ENCODE measurements at regions not wholly inside any gene's neighbourhood (a gene's known extent, or its start where the extent isn't known, plus 50 kb on each side); places are given as distances from the start of the nearest gene placed in this dataset.
A peak's percentile ranks its signal among the peaks of the same experiment; 100 is the strongest.

DNA sequence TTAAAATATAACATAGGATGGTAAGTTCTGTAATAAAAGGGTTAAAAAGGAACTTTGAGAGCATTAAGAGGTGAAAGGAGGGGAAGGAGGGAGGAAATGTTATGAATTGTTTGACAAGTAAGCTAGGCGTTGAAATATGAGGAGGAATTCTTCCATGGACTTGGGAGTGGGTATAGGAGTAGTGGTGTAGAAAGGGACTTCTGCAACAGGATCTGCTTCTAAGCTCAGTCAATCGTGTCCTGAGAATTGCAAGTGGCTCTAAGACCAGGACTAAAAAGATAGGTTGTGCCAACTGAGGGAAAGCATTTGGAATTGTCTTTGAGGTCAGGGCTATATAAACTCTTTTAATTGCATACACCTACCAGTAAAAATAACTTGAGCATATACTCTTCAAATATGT is 74.1 kb upstream of the SLC38A2 start:
- peaks cover 83% of the 10 kb centered on the region for H3K4me1 ChIP-seq (ENCODE audit: insufficient read depth, low read length, poor library complexity, severe bottlenecking)
- H3K27ac ChIP-seq (ENCODE audit: low read depth, low read length, poor library complexity, severe bottlenecking): peak overlapping the region; percentile 10
- TF ChIP-seq EZH2 (IDR thresholded peaks at IDR 0.05; ENCODE audit: borderline replicate concordance, low read depth, low read length, poor library complexity, severe bottlenecking) (no peak), CTCF (conservative IDR thresholded peaks at IDR 0.05; ENCODE audit: low read depth, low read length) (no peak)
- no peaks in the 10 kb centered on the region for H3K36me3 ChIP-seq (ENCODE audit: insufficient read depth, low read length, poor library complexity, severe bottlenecking)
- intact Hi-C loops (cut with micrococcal nuclease; ENCODE audit: unreplicated experiment): no loop called here
- POLR2A ChIA-PET (ENCODE audit: low non-redundant PET): interaction anchor here (0.5 kb wide), 1 partner anchor 16 kb away, joined by 10 read pairs; no protein-coding TSS in a partner anchor
- CTCF ChIA-PET: no interaction called here
- no peak overlapping the region for H3K4me3 ChIP-seq (ENCODE audit: low read depth, low read length, poor library complexity, severe bottlenecking)
- no TSS peak for BruUV-seq (replicated peaks)
- H3K27me3 ChIP-seq (replicated peaks; ENCODE audit: insufficient read depth, low read depth, low read length, poor library complexity): no peaks in the 10 kb centered on the region
- H3K9me3 ChIP-seq (ENCODE audit: low read depth, low read length, poor library complexity, severe bottlenecking): no peaks in the 10 kb centered on the region
- DNase-seq (ENCODE audit: low spot score): peak; percentile 46

DNA sequence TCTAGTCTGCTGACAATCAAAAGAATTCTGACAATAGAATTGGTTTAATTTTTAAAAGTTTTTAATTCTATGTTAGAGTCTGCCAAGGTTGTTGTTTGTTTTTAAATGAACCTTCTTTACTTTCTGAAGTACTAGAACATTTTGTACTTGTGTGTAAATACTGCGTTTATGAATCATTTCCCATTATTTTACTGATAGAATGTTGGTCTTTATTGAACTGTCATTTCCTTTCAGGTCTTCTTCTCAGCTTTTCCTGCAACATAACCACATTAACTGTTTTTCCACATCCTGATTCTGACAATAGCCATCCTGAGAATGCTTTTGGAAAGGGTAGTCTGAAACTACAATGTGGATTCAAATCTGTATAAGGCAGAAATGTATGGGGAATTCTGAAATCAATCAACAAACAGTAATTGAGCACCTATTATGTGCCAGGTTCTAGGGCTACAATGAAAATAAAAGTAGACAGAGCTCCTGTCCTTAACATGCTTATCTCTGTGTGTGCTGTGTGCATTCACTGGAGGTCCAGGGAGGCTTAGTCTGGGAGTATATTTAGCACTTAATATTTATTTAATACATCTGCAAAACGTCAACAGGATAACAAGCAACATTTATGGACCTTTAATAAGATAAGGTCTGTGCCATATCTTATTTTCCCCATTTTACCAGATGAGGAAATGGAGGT is 73.1 kb upstream of the SLC38A2 start:
- Histone ChIP-seq H3K27ac (ENCODE audit: low read depth, low read length, poor library complexity, severe bottlenecking) (no peak overlapping the region), H3K9me3 (ENCODE audit: low read depth, low read length, poor library complexity, severe bottlenecking) (no peaks in the 10 kb centered on the region), H3K36me3 (ENCODE audit: insufficient read depth, low read length, poor library complexity, severe bottlenecking) (no peaks in the 10 kb centered on the region), H3K4me1 (ENCODE audit: insufficient read depth, low read length, poor library complexity, severe bottlenecking) (peaks cover 79% of the 10 kb centered on the region), H3K27me3 (replicated peaks; ENCODE audit: insufficient read depth, low read depth, low read length, poor library complexity) (no peaks in the 10 kb centered on the region), H3K4me3 (ENCODE audit: low read depth, low read length, poor library complexity, severe bottlenecking) (no peak overlapping the region)
- CTCF ChIA-PET: no interaction called here
- DNase-seq (ENCODE audit: low spot score): no peak
- TF ChIP-seq EZH2 (IDR thresholded peaks at IDR 0.05; ENCODE audit: borderline replicate concordance, low read depth, low read length, poor library complexity, severe bottlenecking): no peak
- no peak for TF ChIP-seq CTCF (conservative IDR thresholded peaks at IDR 0.05; ENCODE audit: low read depth, low read length)
- intact Hi-C loops (cut with micrococcal nuclease; ENCODE audit: unreplicated experiment): no loop called here
- POLR2A ChIA-PET (ENCODE audit: low non-redundant PET): no interaction called here
- BruUV-seq (replicated peaks): no TSS peak

DNA sequence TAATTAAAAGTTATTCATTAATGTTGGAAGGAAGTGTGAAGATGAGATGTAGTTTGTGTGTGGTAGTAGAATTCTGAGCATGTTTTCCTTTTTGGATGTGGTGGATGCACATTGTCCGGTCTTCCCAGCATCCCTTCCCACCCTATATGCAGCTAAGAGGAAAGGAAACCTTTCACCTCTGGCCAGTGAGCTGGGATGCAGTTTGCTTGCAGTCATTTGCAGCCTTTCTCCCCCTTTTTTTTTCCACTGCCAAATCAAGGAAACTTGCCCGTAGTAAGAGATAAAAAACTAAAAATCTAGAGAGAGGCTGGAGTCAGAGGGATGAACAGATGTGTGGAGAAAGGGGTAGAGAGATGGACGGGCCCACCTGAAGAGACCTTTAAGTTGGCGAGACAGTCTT is 72.5 kb upstream of the SLC38A2 start:
- Histone ChIP-seq H3K4me1 (ENCODE audit: insufficient read depth, low read length, poor library complexity, severe bottlenecking) (peaks cover 79% of the 10 kb centered on the region), H3K4me3 (ENCODE audit: low read depth, low read length, poor library complexity, severe bottlenecking) (no peak overlapping the region), H3K9me3 (ENCODE audit: low read depth, low read length, poor library complexity, severe bottlenecking) (no peaks in the 10 kb centered on the region), H3K27ac (ENCODE audit: low read depth, low read length, poor library complexity, severe bottlenecking) (no peak overlapping the region), H3K36me3 (ENCODE audit: insufficient read depth, low read length, poor library complexity, severe bottlenecking) (no peaks in the 10 kb centered on the region), H3K27me3 (replicated peaks; ENCODE audit: insufficient read depth, low read depth, low read length, poor library complexity) (no peaks in the 10 kb centered on the region)
- no peak for DNase-seq (ENCODE audit: low spot score)
- TF ChIP-seq CTCF (conservative IDR thresholded peaks at IDR 0.05; ENCODE audit: low read depth, low read length): no peak
- TF ChIP-seq EZH2 (IDR thresholded peaks at IDR 0.05; ENCODE audit: borderline replicate concordance, low read depth, low read length, poor library complexity, severe bottlenecking): no peak
- intact Hi-C loops (cut with micrococcal nuclease; ENCODE audit: unreplicated experiment): no loop called here
- ChIA-PET POLR2A (ENCODE audit: low non-redundant PET) (no interaction called here), CTCF (interaction anchor here (0.6 kb wide), 1 partner anchor 175 kb away, joined by 3 read pairs; no protein-coding TSS in a partner anchor)
- BruUV-seq (replicated peaks): no TSS peak
